Superior temporal gyrus (tissue), 1 donor: ENCODE measurements at regions not wholly inside any gene's neighbourhood (a gene's known extent, or its start where the extent isn't known, plus 50 kb on each side); places are given as distances from the start of the nearest gene placed in this dataset.
"Not testable (repeated sequence)": the region's sequence is repeated elsewhere in the genome, so short reads cannot be mapped to it uniquely, and the experiment has no call there.

Experiments
- DNase-seq: peaks from one replicate; pipeline ENCODE4 v3.0.0-alpha.2; 2016; ENCODE audit errors: extremely low spot score

- DNase-seq, result no peak
Measured at GRCh38 chr2:44051593-44052347, 56.0 kb upstream of the LRPPRC start.

GRCh38 chr2:44052584-44052983, 56.8 kb upstream of the LRPPRC start:
- DNase-seq, result no peak

- DNase-seq, result no peak
Measured at GRCh38 chr2:44053052-44053451, 57.3 kb upstream of the LRPPRC start.

GRCh38 chr2:44053456-44053855, 57.7 kb upstream of the LRPPRC start:
- no peak for DNase-seq

GRCh38 chr2:44055229-44055628, 59.4 kb upstream of the LRPPRC start:
- no peak for DNase-seq

GRCh38 chr2:44055664-44056063, 59.9 kb upstream of the LRPPRC start:
- no peak for DNase-seq

- no peak for DNase-seq
Measured at GRCh38 chr2:44056947-44057346, 61.2 kb upstream of the LRPPRC start.

- not testable (repeated sequence) for DNase-seq
Measured at GRCh38 chr2:44060286-44060685, 64.5 kb upstream of the LRPPRC start.

- DNase-seq, result no peak
Measured at GRCh38 chr2:44060990-44061389, 65.2 kb upstream of the LRPPRC start.

- DNase-seq, result no peak
Measured at GRCh38 chr2:44061469-44061868, 65.7 kb upstream of the LRPPRC start.

- DNase-seq, result no peak
Measured at GRCh38 chr2:44061876-44062275, 66.1 kb upstream of the LRPPRC start.

GRCh38 chr2:44063033-44063432, 67.2 kb upstream of the LRPPRC start:
- DNase-seq, result no peak

- not testable (repeated sequence) for DNase-seq
Measured at GRCh38 chr2:44064281-44064680, 68.5 kb upstream of the LRPPRC start.

GRCh38 chr2:44067012-44067790, 71.4 kb upstream of the LRPPRC start:
- not testable (repeated sequence) for DNase-seq

GRCh38 chr2:44067791-44068181, 72.0 kb upstream of the LRPPRC start:
- DNase-seq, result not testable (repeated sequence)

- DNase-seq, result no peak
Measured at GRCh38 chr2:44071454-44072046, 75.8 kb upstream of the LRPPRC start.

- DNase-seq, result not testable (repeated sequence)
Measured at GRCh38 chr2:44073667-44074066, 77.9 kb upstream of the LRPPRC start.

- DNase-seq, result not testable (repeated sequence)
Measured at GRCh38 chr2:44074795-44075194, 79.0 kb upstream of the LRPPRC start.

- peak; percentile 95 for DNase-seq
Measured at GRCh38 chr2:44075541-44075940, 79.8 kb upstream of the LRPPRC start.

GRCh38 chr2:44077942-44078511, 82.2 kb upstream of the LRPPRC start:
- DNase-seq, result no peak

- DNase-seq, result no peak
Measured at GRCh38 chr2:44079686-44080085, 83.9 kb upstream of the LRPPRC start.

GRCh38 chr2:44083054-44083453, 85.6 kb upstream of the PPM1B start:
- no peak for DNase-seq
